GM13977 (cell line): ENCODE measurements at regions not wholly inside any gene's neighbourhood (a gene's known extent, or its start where the extent isn't known, plus 50 kb on each side); places are given as distances from the start of the nearest gene placed in this dataset.

Experiments
- DNase-seq: peaks from one replicate; pipeline ENCODE4 v3.0.0; 2012; ENCODE audit warnings: low spot score
- in situ Hi-C: fragments of 300-500 bp; cut with MboI; formaldehyde crosslinking; loops from one replicate; pipeline ENCODE4 v1.12.0; 2022; ENCODE audit warnings: low sequenced_read_pairs, low pct_unique_long_range_greater_than_20kb, mixed read lengths, inconsistent platforms; ENCODE audit not compliant: unreplicated experiment
- TF ChIP-seq, protein P1 (sequence below): IDR thresholded peaks from 2 replicates; pipeline ENCODE4 v1.5.1; 2012; ENCODE audit warnings: mild to moderate bottlenecking, control low read depth; ENCODE audit not compliant: insufficient read depth; ENCODE audit errors: extremely low read depth, missing control alignments

DNA sequence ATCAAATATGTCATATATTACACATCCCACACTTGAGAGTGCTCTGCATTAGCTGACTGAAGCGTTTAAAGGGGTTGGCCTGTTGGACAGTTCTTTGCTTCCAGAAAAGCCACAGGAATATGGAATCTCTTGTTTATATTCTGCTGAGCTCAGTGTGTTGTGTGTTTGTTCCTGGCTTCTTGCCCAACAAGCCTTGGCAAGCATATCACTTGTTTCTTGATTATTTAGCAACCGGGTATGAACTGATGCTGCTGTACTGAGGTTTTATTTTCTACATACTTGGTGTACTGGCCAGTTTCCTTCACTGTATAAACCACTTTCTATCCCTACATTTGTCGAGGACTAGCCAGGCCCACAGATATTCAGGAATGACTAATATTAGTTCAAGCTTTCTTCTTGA, 378.9 kb downstream of the KCTD16 start:
- in situ Hi-C loops: no loop called here
- TF ChIP-seq, protein P1, sequence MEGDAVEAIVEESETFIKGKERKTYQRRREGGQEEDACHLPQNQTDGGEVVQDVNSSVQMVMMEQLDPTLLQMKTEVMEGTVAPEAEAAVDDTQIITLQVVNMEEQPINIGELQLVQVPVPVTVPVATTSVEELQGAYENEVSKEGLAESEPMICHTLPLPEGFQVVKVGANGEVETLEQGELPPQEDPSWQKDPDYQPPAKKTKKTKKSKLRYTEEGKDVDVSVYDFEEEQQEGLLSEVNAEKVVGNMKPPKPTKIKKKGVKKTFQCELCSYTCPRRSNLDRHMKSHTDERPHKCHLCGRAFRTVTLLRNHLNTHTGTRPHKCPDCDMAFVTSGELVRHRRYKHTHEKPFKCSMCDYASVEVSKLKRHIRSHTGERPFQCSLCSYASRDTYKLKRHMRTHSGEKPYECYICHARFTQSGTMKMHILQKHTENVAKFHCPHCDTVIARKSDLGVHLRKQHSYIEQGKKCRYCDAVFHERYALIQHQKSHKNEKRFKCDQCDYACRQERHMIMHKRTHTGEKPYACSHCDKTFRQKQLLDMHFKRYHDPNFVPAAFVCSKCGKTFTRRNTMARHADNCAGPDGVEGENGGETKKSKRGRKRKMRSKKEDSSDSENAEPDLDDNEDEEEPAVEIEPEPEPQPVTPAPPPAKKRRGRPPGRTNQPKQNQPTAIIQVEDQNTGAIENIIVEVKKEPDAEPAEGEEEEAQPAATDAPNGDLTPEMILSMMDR: no peak
- no peak for DNase-seq

DNA sequence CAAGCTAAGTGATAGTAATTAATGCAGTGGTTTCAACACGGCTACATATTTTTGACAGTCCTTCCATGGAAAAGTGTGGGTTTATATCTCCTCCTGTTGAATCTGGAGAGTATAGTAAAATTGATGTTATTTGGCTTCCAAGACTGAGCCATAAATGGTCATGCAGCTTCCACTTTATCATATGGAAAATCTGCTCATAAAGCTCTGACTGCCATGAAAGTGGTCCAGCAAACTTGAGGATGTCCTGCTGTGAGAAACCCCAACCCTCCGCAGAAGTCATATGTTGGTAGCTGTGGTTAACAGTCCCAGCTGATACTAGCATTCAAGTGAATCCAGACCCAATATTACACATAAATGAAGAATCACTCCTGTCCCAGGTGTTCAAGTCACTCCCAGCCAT, 378.3 kb downstream of the KCTD16 start:
- TF ChIP-seq, protein P1: no peak
- in situ Hi-C loops: no loop called here
- DNase-seq: no peak

GRCh38 chr5:144547098-144547499, 376.4 kb downstream of the KCTD16 start:
- in situ Hi-C loops: no loop called here
- TF ChIP-seq, protein P1: no peak

GRCh38 chr5:144538845-144539244, 368.2 kb downstream of the KCTD16 start:
- DNase-seq: no peak
- TF ChIP-seq, protein P1: no peak
- in situ Hi-C loops: no loop called here

More at GRCh38 chr5:144547098-144547499, 376.4 kb downstream of the KCTD16 start:
- no peak for DNase-seq
